ENCODE measurements at regions not wholly inside any gene's neighbourhood (a gene's known extent, or its start where the extent isn't known, plus 50 kb on each side); places are given as distances from the start of the nearest gene placed in this dataset.

DNA sequence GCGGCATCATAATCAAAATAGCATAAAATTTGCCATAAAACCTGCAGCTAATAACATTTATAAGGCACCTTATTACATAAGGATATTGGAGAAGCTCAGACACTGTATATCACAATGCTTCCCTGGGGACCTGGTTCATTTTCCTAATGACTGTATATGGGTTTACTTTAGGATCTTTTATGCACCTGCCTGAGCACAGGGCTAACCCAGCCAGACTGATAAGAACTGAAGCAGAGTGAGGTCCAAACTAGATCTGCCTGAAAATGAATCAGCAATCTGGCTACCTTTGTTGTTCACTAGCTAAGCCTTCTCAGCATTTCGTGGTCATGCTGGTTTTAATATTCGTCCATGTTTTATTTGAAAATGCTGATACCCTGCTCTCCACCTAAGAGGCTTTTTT, 1922.3 kb upstream of the CELF4 start:
- intact Hi-C loops (cut with DNase I; ENCODE audit: low total_unique reads), result no loop called here
- Histone ChIP-seq H3K4me3 (no peak overlapping the region), H3K9me3 (no peaks in the 10 kb centered on the region), H3K27me3 (no peaks in the 10 kb centered on the region), H3K27ac (no peak overlapping the region), H3K36me3 (no peaks in the 10 kb centered on the region), H3K4me1 (no peaks in the 10 kb centered on the region)
- TF ChIP-seq, protein P1, sequence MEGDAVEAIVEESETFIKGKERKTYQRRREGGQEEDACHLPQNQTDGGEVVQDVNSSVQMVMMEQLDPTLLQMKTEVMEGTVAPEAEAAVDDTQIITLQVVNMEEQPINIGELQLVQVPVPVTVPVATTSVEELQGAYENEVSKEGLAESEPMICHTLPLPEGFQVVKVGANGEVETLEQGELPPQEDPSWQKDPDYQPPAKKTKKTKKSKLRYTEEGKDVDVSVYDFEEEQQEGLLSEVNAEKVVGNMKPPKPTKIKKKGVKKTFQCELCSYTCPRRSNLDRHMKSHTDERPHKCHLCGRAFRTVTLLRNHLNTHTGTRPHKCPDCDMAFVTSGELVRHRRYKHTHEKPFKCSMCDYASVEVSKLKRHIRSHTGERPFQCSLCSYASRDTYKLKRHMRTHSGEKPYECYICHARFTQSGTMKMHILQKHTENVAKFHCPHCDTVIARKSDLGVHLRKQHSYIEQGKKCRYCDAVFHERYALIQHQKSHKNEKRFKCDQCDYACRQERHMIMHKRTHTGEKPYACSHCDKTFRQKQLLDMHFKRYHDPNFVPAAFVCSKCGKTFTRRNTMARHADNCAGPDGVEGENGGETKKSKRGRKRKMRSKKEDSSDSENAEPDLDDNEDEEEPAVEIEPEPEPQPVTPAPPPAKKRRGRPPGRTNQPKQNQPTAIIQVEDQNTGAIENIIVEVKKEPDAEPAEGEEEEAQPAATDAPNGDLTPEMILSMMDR (IDR thresholded peaks at IDR 0.05), result no peak
- TF ChIP-seq POLR2A (IDR thresholded peaks at IDR 0.05), result no peak
- no peak for TF ChIP-seq POLR2AphosphoS5 (IDR thresholded peaks at IDR 0.05)
- no peak for DNase-seq (ENCODE audit: low spot score in 2 of 2)

DNA sequence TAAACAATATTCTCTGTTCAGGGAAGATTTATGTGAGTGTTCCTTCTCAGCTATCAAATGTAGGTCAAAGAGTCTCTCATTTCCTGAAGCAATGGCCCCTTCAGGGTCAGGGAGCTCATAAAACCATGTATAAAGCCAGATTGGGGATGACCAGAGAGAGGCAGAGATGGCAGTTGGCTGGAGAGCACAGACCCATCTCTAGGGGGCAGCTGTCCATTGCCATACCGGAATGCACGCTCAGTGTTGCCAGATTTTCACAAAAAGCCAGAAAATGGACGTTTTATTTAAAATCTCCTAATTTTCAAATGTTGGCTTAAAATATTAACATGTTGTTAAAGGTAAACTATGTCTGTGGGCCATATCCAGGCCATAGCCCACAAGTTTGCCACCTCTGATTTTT, 1920.7 kb upstream of the CELF4 start:
- TF ChIP-seq POLR2AphosphoS5 (IDR thresholded peaks at IDR 0.05) (no peak), POLR2A (IDR thresholded peaks at IDR 0.05) (no peak)
- TF ChIP-seq, protein P1 (IDR thresholded peaks at IDR 0.05), result no peak
- DNase-seq (ENCODE audit: low spot score in 2 of 2), result no peak
- Histone ChIP-seq H3K27me3 (no peaks in the 10 kb centered on the region), H3K27ac (no peak overlapping the region), H3K9me3 (no peaks in the 10 kb centered on the region), H3K4me3 (no peak overlapping the region), H3K4me1 (no peaks in the 10 kb centered on the region), H3K36me3 (no peaks in the 10 kb centered on the region)
- intact Hi-C loops (cut with DNase I; ENCODE audit: low total_unique reads), result no loop called here

DNA sequence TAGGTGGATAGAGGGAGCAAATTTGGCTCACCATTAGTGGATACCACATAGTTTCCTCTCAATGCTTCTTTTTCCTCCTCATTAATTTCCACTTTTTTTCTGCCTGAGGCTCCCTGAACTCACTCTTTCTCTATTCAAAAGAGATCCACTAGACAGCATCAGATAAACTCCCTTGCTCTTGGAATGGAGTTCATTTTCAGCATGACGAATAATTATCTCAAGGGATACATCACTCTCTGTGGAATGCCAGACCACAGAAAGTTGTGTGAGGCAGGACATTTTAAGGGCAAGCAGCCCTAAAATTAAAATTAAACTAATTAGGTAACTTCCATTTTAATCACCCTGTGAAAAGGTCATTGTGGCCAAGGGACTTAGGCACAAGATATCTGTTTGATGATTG, 1920.1 kb upstream of the CELF4 start:
- intact Hi-C loops (cut with DNase I; ENCODE audit: low total_unique reads), result no loop called here
- H3K36me3 ChIP-seq, result no peaks in the 10 kb centered on the region
- no peak overlapping the region for H3K4me3 ChIP-seq
- H3K4me1 ChIP-seq, result no peaks in the 10 kb centered on the region
- TF ChIP-seq POLR2A (IDR thresholded peaks at IDR 0.05) (no peak), POLR2AphosphoS5 (IDR thresholded peaks at IDR 0.05) (no peak)
- TF ChIP-seq, protein P1 (IDR thresholded peaks at IDR 0.05), result no peak
- H3K27me3 ChIP-seq, result no peaks in the 10 kb centered on the region
- no peak for DNase-seq (ENCODE audit: low spot score in 2 of 2)
- H3K9me3 ChIP-seq, result no peaks in the 10 kb centered on the region
- H3K27ac ChIP-seq, result no peak overlapping the region

DNA sequence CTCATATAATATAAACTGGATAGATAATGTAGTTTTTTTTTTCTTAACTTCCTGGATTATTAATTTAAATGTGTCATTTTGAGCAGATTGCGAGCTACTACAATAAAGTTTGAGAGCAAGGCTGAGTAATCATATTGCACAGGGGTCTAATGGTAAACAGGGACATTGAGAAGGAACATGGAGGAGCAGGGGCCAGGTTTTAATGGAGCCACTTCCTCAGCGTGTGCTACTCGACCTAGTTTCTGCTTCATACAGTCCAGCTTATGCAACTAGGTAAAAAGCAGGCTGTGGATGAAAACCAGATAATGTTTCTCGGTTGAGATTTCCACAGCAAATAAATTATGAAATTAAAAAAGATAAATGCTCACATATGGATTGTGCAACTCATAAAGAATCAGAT, 1915.7 kb upstream of the CELF4 start:
- H3K4me3 ChIP-seq, result no peak overlapping the region
- no peak for TF ChIP-seq POLR2A (IDR thresholded peaks at IDR 0.05)
- TF ChIP-seq, protein P1 (IDR thresholded peaks at IDR 0.05), result no peak
- TF ChIP-seq POLR2AphosphoS5 (IDR thresholded peaks at IDR 0.05), result no peak
- H3K27me3 ChIP-seq, result no peaks in the 10 kb centered on the region
- H3K4me1 ChIP-seq, result no peaks in the 10 kb centered on the region
- no peak for DNase-seq (ENCODE audit: low spot score in 2 of 2)
- intact Hi-C loops (cut with DNase I; ENCODE audit: low total_unique reads), result no loop called here
- H3K27ac ChIP-seq, result no peak overlapping the region
- no peaks in the 10 kb centered on the region for H3K36me3 ChIP-seq
- H3K9me3 ChIP-seq, result no peaks in the 10 kb centered on the region

DNA sequence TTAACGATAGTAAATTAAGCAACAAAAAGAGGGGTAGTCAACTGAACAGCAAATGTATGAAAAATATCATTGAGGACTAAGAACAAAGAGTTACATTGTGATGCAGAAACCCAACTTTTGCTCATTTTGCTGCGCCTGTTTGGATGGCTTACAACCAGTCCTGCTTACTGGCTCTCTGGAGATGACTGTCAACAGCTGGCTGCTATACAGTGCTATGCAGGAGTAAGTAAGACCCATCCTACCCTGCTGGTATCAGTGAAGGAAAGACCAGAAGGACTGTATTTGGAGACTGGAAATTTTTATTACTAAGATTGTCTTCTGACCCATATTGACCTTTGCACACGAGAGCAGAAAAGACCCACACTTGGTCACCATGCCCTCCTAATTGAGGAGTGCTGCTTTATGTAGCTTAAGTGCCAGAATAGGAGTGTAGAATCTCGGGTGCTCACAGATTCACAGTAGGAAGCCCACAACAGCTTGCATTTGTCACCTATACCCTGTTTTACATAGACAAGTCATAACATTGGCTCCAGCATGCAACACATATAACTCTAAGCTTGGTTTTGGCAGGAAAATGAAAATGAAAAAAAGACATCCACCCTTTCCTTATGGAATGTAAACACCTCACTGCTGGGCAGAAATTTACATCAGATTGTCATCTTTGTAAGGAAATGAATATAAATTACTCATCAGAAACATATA, 1915.0 kb upstream of the CELF4 start:
- intact Hi-C loops (cut with DNase I; ENCODE audit: low total_unique reads), result no loop called here

More for the DNA sequence above, 1915.0 kb upstream of the CELF4 start:
- no peak overlapping the region for H3K4me3 ChIP-seq
- no peaks in the 10 kb centered on the region for H3K36me3 ChIP-seq
- H3K27ac ChIP-seq, result no peak overlapping the region
- TF ChIP-seq POLR2A (IDR thresholded peaks at IDR 0.05) (no peak), POLR2AphosphoS5 (IDR thresholded peaks at IDR 0.05) (no peak)
- TF ChIP-seq, protein P1 (IDR thresholded peaks at IDR 0.05), result no peak
- H3K9me3 ChIP-seq, result no peaks in the 10 kb centered on the region
- DNase-seq (ENCODE audit: low spot score in 2 of 2), result no peak
- H3K27me3 ChIP-seq, result no peaks in the 10 kb centered on the region
- H3K4me1 ChIP-seq, result no peaks in the 10 kb centered on the region
